B cell (primary cell): ENCODE measurements at regions not wholly inside any gene's neighbourhood (a gene's known extent, or its start where the extent isn't known, plus 50 kb on each side); places are given as distances from the start of the nearest gene placed in this dataset.

Experiments used
- ATAC-seq: fragments of 200-7000 bp; cut with Tn5 transposase; one replicate; pipeline ENCODE4 v1.10.0; 2021; ENCODE audit warnings: low read depth, mild to moderate bottlenecking, moderate number of reproducible peaks, moderate library complexity
- CTCF ChIA-PET: fragments of 350-600 bp; sonication (Branson Sonifier 250); formaldehyde crosslinking; loops from one replicate; lab custom pipeline; 2021; ENCODE audit warnings: antibody characterized with exemption, inconsistent platforms; lab: Charles Lee
- POLR2A ChIA-PET: fragments of 350-600 bp; sonication (Branson Sonifier 250); formaldehyde crosslinking; loops from one replicate; lab custom pipeline; 2021; ENCODE audit warnings: antibody characterized with exemption; lab: Charles Lee
- DNase-seq: peaks from one replicate; pipeline ENCODE4 v3.0.0; 2013
- H2AFZ ChIP-seq: 2 replicates; pipeline ENCODE4 v1.6.1; 2012; ENCODE audit warnings: mild to moderate bottlenecking, low read depth, low read length; ENCODE audit not compliant: insufficient read depth, poor library complexity, severe bottlenecking
- H3K27ac ChIP-seq, 2 donors: 1 replicate in 1 of 2; 2 replicates in 1 of 2; pipeline ENCODE4 v1.5.1; 2012 to 2013; ENCODE audit warnings: low read length in 2 of 2, mild to moderate bottlenecking in 2 of 2, moderate library complexity in 1 of 2
- H3K27me3 ChIP-seq, 4 experiments: fragments of 200-600 bp in 1 of 4; sonication (generic) in 1 of 4; replicated peaks in 1 of 4; 1 replicate in 2 of 4; 2 replicates in 2 of 4; pipeline versions ENCODE4 v1.6.1 to v1.7.0; 2013 to 2016; ENCODE audit warnings: low read length in 3 of 4, mild to moderate bottlenecking in 2 of 4, mixed read lengths in 1 of 4, moderate library complexity in 1 of 4; ENCODE audit not compliant: insufficient read depth in 4 of 4, control insufficient read depth in 3 of 4; ENCODE audit errors: control extremely low read depth in 1 of 4
- H3K36me3 ChIP-seq, 2 experiments: replicated peaks in 1 of 2; 1 replicate in 1 of 2; 2 replicates in 1 of 2; pipeline versions ENCODE4 v1.6.1 to v1.7.1; 2013; ENCODE audit warnings: low read length in 1 of 2; ENCODE audit not compliant: insufficient read depth in 2 of 2, control insufficient read depth in 1 of 2; ENCODE audit errors: control extremely low read depth in 1 of 2, extremely low read depth in 1 of 2
- H3K4me1 ChIP-seq, 2 donors: fragments of 200-600 bp in 1 of 2; sonication (generic) in 1 of 2; 1 replicate in 1 of 2; 2 replicates in 1 of 2; pipeline versions ENCODE4 v1.5.1 to v1.6.1; 2013 to 2017; ENCODE audit warnings: low read length in 2 of 2; ENCODE audit not compliant: control insufficient read depth in 2 of 2, insufficient read depth in 2 of 2
- H3K4me2 ChIP-seq: replicated peaks from 2 replicates; pipeline ENCODE3; 2012; ENCODE audit warnings: mild to moderate bottlenecking, low read depth, low read length; ENCODE audit not compliant: poor library complexity, severe bottlenecking
- H3K4me3 ChIP-seq, 5 experiments: fragments of 200-600 bp in 1 of 5; sonication (generic) in 1 of 5; 1 replicate in 3 of 5; 2 replicates in 2 of 5; pipeline versions ENCODE4 v1.5.1 to v1.7.0; 2011 to 2016; ENCODE audit warnings: low read length in 4 of 5, mild to moderate bottlenecking in 4 of 5, low read depth in 2 of 5, control low read depth in 1 of 5, moderate library complexity in 1 of 5; ENCODE audit not compliant: insufficient read depth in 1 of 5; ENCODE audit errors: control extremely low read depth in 1 of 5, extremely low read depth in 1 of 5
- H3K79me2 ChIP-seq: fragments of 200-600 bp; sonication (generic); one replicate; pipeline ENCODE4 v1.6.0; 2016; ENCODE audit warnings: low read length; ENCODE audit not compliant: control insufficient read depth, insufficient read depth
- H3K9ac ChIP-seq: fragments of 200-600 bp; sonication (generic); 2 replicates; pipeline ENCODE4 v1.6.1; 2017; ENCODE audit warnings: mild to moderate bottlenecking, low read length, moderate library complexity
- H3K9me3 ChIP-seq, 3 donors: one replicate each; pipeline versions ENCODE4 v1.6.1 to v1.7.1; 2013; ENCODE audit warnings: low read length in 2 of 3; ENCODE audit not compliant: control insufficient read depth in 2 of 3, insufficient read depth in 1 of 3; ENCODE audit errors: control extremely low read depth in 1 of 3
- H4K20me1 ChIP-seq: 2 replicates; pipeline ENCODE4 v1.6.0; 2012; ENCODE audit warnings: mild to moderate bottlenecking, low read length; ENCODE audit not compliant: insufficient read depth, control insufficient read depth, poor library complexity, severe bottlenecking
- H3K27ac Mint-ChIP-seq: one replicate; pipeline ENCODE4 v1.8.0; 2021; ENCODE audit warnings: mixed read lengths
- H3K27me3 Mint-ChIP-seq: one replicate; pipeline ENCODE4 v1.8.0; 2021; ENCODE audit warnings: mixed read lengths
- H3K4me1 Mint-ChIP-seq: one replicate; pipeline ENCODE4 v1.8.0; 2021; ENCODE audit warnings: mixed read lengths
- H3K4me3 Mint-ChIP-seq: one replicate; pipeline ENCODE4 v1.8.0; 2021; ENCODE audit warnings: mixed read lengths
- H3K9me3 Mint-ChIP-seq: one replicate; pipeline ENCODE4 v1.8.0; 2022; ENCODE audit warnings: mixed read lengths; ENCODE audit not compliant: insufficient read depth
- EZH2 ChIP-seq: IDR thresholded peaks from 2 replicates; pipeline ENCODE4 v1.6.1; 2012; ENCODE audit warnings: borderline replicate concordance, low read depth, mild to moderate bottlenecking, moderate library complexity, low read length; ENCODE audit not compliant: insufficient read depth, poor library complexity, severe bottlenecking
- WGBS: methylation state at CpG from one replicate; pipeline ENCODE4 v1.1.5; 2013; ENCODE audit warnings: missing lambda C conversion rate; ENCODE audit not compliant: insufficient coverage; 5-methylcytosine and 5-hydroxymethylcytosine counted together
- intact Hi-C: fragments of 100-400 bp; cut with micrococcal nuclease; formaldehyde crosslinking; loops from one replicate; pipeline ENCODE4 v1.10.0; 2022
- TF ChIP-seq, protein P1 (sequence below): fragments of 200-600 bp; IDR thresholded peaks from one replicate; pipeline ENCODE4 v1.8.0; 2022; ENCODE audit warnings: antibody characterized with exemption, mild to moderate bottlenecking

- no peak overlapping the region for H3K4me3 Mint-ChIP-seq
- H3K27me3 Mint-ChIP-seq, result peaks cover 12% of the 10 kb centered on the region
- Histone ChIP-seq H3K79me2 (no peaks in the 10 kb centered on the region), H3K27me3 (no peaks in the 10 kb centered on the region), H4K20me1 (no peaks in the 10 kb centered on the region), H3K4me2 (no peak overlapping the region), H3K27ac (no peak overlapping the region), H3K9me3 (peaks cover 5 to 11% (median 7%) of the 10 kb centered on the region in 3 donors), H2AFZ (no peak overlapping the region), H3K4me1 (peaks cover 8% of the 10 kb centered on the region in 2 donors), H3K4me3 (no peak overlapping the region), H3K36me3 (no peaks in the 10 kb centered on the region), H3K9ac (no peak overlapping the region)
- DNase-seq, result no peak
- ChIA-PET CTCF (interaction anchor here (1.6 kb wide), 1 partner anchor 39 kb away, joined by 7 read pairs; no protein-coding TSS in a partner anchor), POLR2A (no interaction called here)
- no peak for ATAC-seq
- no peak for TF ChIP-seq EZH2
- TF ChIP-seq, protein P1, sequence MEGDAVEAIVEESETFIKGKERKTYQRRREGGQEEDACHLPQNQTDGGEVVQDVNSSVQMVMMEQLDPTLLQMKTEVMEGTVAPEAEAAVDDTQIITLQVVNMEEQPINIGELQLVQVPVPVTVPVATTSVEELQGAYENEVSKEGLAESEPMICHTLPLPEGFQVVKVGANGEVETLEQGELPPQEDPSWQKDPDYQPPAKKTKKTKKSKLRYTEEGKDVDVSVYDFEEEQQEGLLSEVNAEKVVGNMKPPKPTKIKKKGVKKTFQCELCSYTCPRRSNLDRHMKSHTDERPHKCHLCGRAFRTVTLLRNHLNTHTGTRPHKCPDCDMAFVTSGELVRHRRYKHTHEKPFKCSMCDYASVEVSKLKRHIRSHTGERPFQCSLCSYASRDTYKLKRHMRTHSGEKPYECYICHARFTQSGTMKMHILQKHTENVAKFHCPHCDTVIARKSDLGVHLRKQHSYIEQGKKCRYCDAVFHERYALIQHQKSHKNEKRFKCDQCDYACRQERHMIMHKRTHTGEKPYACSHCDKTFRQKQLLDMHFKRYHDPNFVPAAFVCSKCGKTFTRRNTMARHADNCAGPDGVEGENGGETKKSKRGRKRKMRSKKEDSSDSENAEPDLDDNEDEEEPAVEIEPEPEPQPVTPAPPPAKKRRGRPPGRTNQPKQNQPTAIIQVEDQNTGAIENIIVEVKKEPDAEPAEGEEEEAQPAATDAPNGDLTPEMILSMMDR, result no peak
- intact Hi-C loops, result no loop called here
- H3K9me3 Mint-ChIP-seq, result peaks cover 6% of the 10 kb centered on the region
- 95% methylated on average over 5 of the region's 5 CpGs for WGBS
- no peak overlapping the region for H3K27ac Mint-ChIP-seq
- H3K4me1 Mint-ChIP-seq, result peaks cover 10% of the 10 kb centered on the region
These were observed 208.2 kb upstream of the USP25 start for GRCh38 chr21:15521644-15522001.

DNA sequence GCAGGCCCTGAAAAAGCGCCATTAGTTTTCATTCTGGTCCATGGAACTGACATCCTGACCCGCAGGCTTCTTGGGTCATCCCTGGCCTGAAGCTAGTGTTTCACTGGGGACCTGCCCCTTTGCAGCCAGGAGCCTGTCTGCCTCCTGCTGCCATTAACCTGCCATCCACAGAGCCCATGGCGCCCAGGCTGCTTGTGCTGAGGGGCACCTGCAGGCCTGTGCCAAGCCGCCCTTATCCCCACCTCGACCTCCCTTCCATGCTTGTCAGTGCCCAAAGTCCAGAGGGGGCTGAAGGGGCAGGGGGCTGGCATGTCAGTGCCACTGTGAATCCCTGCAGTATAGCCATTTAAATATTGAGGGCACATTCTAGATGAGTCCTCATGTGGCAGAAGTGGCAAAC is 207.6 kb upstream of the USP25 start:
- Mint-ChIP-seq H3K4me1 (peaks cover 10% of the 10 kb centered on the region), H3K9me3 (peaks cover 6% of the 10 kb centered on the region), H3K27me3 (peaks cover 12% of the 10 kb centered on the region), H3K4me3 (no peak overlapping the region), H3K27ac (no peak overlapping the region)
- H3K27ac ChIP-seq, result no peak overlapping the region
- H3K9me3 ChIP-seq, result peaks cover 5 to 11% (median 7%) of the 10 kb centered on the region in 3 donors
- no peak for DNase-seq
- ATAC-seq, result no peak
- no peak overlapping the region for H3K9ac ChIP-seq
- POLR2A ChIA-PET, result no interaction called here
- intact Hi-C loops, result no loop called here
- H4K20me1 ChIP-seq, result no peaks in the 10 kb centered on the region
- no peak overlapping the region for H2AFZ ChIP-seq
- 98% methylated on average over 4 of the region's 5 CpGs for WGBS
- H3K4me3 ChIP-seq, result no peak overlapping the region
- peaks cover 8% of the 10 kb centered on the region in 2 donors for H3K4me1 ChIP-seq
- no peaks in the 10 kb centered on the region for H3K27me3 ChIP-seq
- H3K4me2 ChIP-seq, result no peak overlapping the region
- TF ChIP-seq, protein P1, result no peak
- no peaks in the 10 kb centered on the region for H3K79me2 ChIP-seq
- CTCF ChIA-PET, result no interaction called here
- no peaks in the 10 kb centered on the region for H3K36me3 ChIP-seq
